GM12878 (cell line): ENCODE measurements at regions not wholly inside any gene's neighbourhood (a gene's known extent, or its start where the extent isn't known, plus 50 kb on each side); places are given as distances from the start of the nearest gene placed in this dataset.

Source experiments
- ATAC-seq: fragments of 200-7000 bp; cut with Tn5 transposase; 3 replicates; pipeline ENCODE4 v1.9.1; 2020; ENCODE audit warnings: mild to moderate bottlenecking, moderate library complexity
- BruUV-seq: library from RNA; stranded (reverse); fragments of 400-500 nt; replicated peaks from 2 replicates; lab custom pipeline; 2021; lab: Mats Ljungman, UMichigan
- CTCF ChIA-PET: fragments of 300-600 bp; sonication (Branson Sonifier 250); formaldehyde crosslinking; extraction: SDS; loops from one replicate; lab custom pipeline; 2021; ENCODE audit warnings: inconsistent platforms; lab: Yijun Ruan, JAX
- POLR2A ChIA-PET: fragments of 350-600 bp; formaldehyde crosslinking; extraction: SDS; loops from one replicate; lab custom pipeline; 2021; ENCODE audit warnings: inconsistent platforms; lab: Charles Lee
- RAD21 ChIA-PET: fragments of 300-600 bp; sonication (Branson Sonifier 250); formaldehyde crosslinking; loops from one replicate; lab custom pipeline; 2023; ENCODE audit warnings: antibody characterized with exemption; ENCODE audit not compliant: unreplicated experiment; lab: Charles Lee
- SMC1A ChIA-PET: fragments of 300-600 bp; sonication (Branson Sonifier 250); formaldehyde crosslinking; loops from one replicate; lab custom pipeline; 2023; ENCODE audit not compliant: unreplicated experiment, uncharacterized antibody; lab: Charles Lee
- DNase-seq: peaks from one replicate; pipeline ENCODE4 v3.0.0-alpha.2; 2011; ENCODE audit warnings: low read depth, low spot score
- FAIRE-seq: peaks from 3 replicates; lab custom pipeline; 2011; peaks lifted over from hg19 to GRCh38; lab: Jason Lieb, UNC
- H2AFZ ChIP-seq: 2 replicates; pipeline ENCODE4 v1.6.0; 2011; ENCODE audit warnings: low read depth, low read length, control low read depth; ENCODE audit not compliant: control insufficient read depth
- H3K27ac ChIP-seq: 2 replicates; pipeline ENCODE4 v1.5.1; 2011; ENCODE audit warnings: control low read depth; ENCODE audit not compliant: control insufficient read depth, insufficient read depth
- H3K27me3 ChIP-seq, 2 experiments: replicated peaks in 1 of 2; 2 replicates each; pipeline versions ENCODE4 v1.6.0 to v1.6.1; 2011; ENCODE audit warnings: low read length in 1 of 2; ENCODE audit not compliant: control insufficient read depth in 2 of 2, insufficient read depth in 2 of 2
- H3K36me3 ChIP-seq, 2 experiments: 2 replicates each; pipeline ENCODE4 v1.5.1; 2011; ENCODE audit warnings: low read length in 1 of 2; ENCODE audit not compliant: control insufficient read depth in 2 of 2, insufficient read depth in 2 of 2
- H3K4me1 ChIP-seq: 2 replicates; pipeline ENCODE4 v1.6.1; 2011; ENCODE audit warnings: mild to moderate bottlenecking, low read length, moderate library complexity, mixed read lengths; ENCODE audit not compliant: control insufficient read depth, insufficient read depth
- H3K4me2 ChIP-seq: 2 replicates; pipeline ENCODE4 v1.6.0; 2011; ENCODE audit warnings: control low read depth; ENCODE audit not compliant: control insufficient read depth, insufficient read depth
- H3K4me3 ChIP-seq: fragments of 200-600 bp; sonication (generic); 2 replicates; pipeline ENCODE4 v1.5.1; 2016
- H3K79me2 ChIP-seq: 2 replicates; pipeline ENCODE4 v1.6.0; 2011; ENCODE audit warnings: low read length; ENCODE audit not compliant: control insufficient read depth, insufficient read depth
- H3K9ac ChIP-seq: 2 replicates; pipeline ENCODE4 v1.8.0; 2011; ENCODE audit warnings: low read length, control low read depth, mixed read lengths; ENCODE audit not compliant: control insufficient read depth, insufficient read depth
- H3K9me3 ChIP-seq: replicated peaks from 3 replicates; pipeline ENCODE4 v1.5.1; 2011; ENCODE audit warnings: mild to moderate bottlenecking, low read length; ENCODE audit not compliant: control insufficient read depth, insufficient read depth
- H4K20me1 ChIP-seq: 2 replicates; pipeline ENCODE4 v1.6.0; 2011; ENCODE audit not compliant: control insufficient read depth, insufficient read depth
- DPF2 ChIP-seq: fragments of 450-650 bp; IDR thresholded peaks from 2 replicates; pipeline ENCODE4 v1.6.1; 2017; ENCODE audit warnings: mild to moderate bottlenecking
- PAX8 ChIP-seq: fragments of 450-650 bp; IDR thresholded peaks from 2 replicates; pipeline ENCODE4 v1.6.1; 2017; ENCODE audit warnings: mild to moderate bottlenecking, moderate library complexity
- RAD51 ChIP-seq: fragments of 450-650 bp; IDR thresholded peaks from 2 replicates; pipeline ENCODE4 v1.6.1; 2016; ENCODE audit warnings: moderate library complexity, mild to moderate bottlenecking, inconsistent platforms
- TBL1XR1 ChIP-seq: IDR thresholded peaks from 2 replicates; pipeline ENCODE4 v1.6.1; 2012; ENCODE audit warnings: low read depth, low read length, improper control_type of control experiment
- TCF3 ChIP-seq: IDR thresholded peaks from 2 replicates; pipeline ENCODE4 v1.6.1; 2012; ENCODE audit warnings: low read depth, mild to moderate bottlenecking, low read length, borderline replicate concordance; ENCODE audit not compliant: insufficient read depth
- TCF7 ChIP-seq: IDR thresholded peaks from 2 replicates; pipeline ENCODE4 v1.6.1; 2014; ENCODE audit warnings: antibody characterized with exemption, borderline replicate concordance
- WGBS: methylation state at CpG from one replicate; pipeline ENCODE4 v1.1.6; 2016; ENCODE audit warnings: low lambda C conversion rate; ENCODE audit not compliant: insufficient replicate concordance, insufficient coverage; ENCODE audit errors: missing lambda C conversion rate; 5-methylcytosine and 5-hydroxymethylcytosine counted together
- in situ Hi-C: fragments of 300-500 bp; cut with MboI; formaldehyde crosslinking; loops from 9 replicates; pipeline ENCODE4 v1.14.3; 2018; ENCODE audit warnings: mixed read lengths
- intact Hi-C: fragments of 100-400 bp; cut with micrococcal nuclease; formaldehyde crosslinking; loops from one replicate; pipeline ENCODE4 v1.14.2; 2022; ENCODE audit not compliant: unreplicated experiment
- TF ChIP-seq, protein P1 (sequence below): IDR thresholded peaks from 2 replicates; pipeline ENCODE4 v1.6.1; 2012; ENCODE audit warnings: mild to moderate bottlenecking, low read depth, low read length

- ChIA-PET POLR2A (no interaction called here), RAD21 (no interaction called here), SMC1A (no interaction called here), CTCF (interaction anchor here (1.0 kb wide), 1 partner anchor 151 kb away, joined by 3 read pairs; no protein-coding TSS in a partner anchor)
- Histone ChIP-seq H3K9ac (no peak overlapping the region), H4K20me1 (no peaks in the 10 kb centered on the region), H3K27me3 (peaks cover 0 to 1% of the 10 kb centered on the region in 2 experiments; a peak in 1 of 4 replicates), H3K4me1 (no peaks in the 10 kb centered on the region), H3K4me2 (no peak overlapping the region), H3K27ac (no peak overlapping the region), H3K79me2 (no peaks in the 10 kb centered on the region), H2AFZ (no peak overlapping the region), H3K36me3 (no peaks in the 10 kb centered on the region), H3K9me3 (no peaks in the 10 kb centered on the region), H3K4me3 (no peak overlapping the region)
- DNase-seq (no peak), FAIRE-seq (no peak), ATAC-seq (no peak)
- in situ Hi-C loops (loop anchor here (5.0 kb wide), 1 partner anchor 116 kb away; no protein-coding TSS in a partner anchor), intact Hi-C loops (loop anchor here (5.0 kb wide), 1 partner anchor 136 kb away; no protein-coding TSS in a partner anchor)
- no TSS peak for BruUV-seq
- WGBS: 58% methylated on average over 10 of the region's 14 CpGs
- TF ChIP-seq, protein P1, sequence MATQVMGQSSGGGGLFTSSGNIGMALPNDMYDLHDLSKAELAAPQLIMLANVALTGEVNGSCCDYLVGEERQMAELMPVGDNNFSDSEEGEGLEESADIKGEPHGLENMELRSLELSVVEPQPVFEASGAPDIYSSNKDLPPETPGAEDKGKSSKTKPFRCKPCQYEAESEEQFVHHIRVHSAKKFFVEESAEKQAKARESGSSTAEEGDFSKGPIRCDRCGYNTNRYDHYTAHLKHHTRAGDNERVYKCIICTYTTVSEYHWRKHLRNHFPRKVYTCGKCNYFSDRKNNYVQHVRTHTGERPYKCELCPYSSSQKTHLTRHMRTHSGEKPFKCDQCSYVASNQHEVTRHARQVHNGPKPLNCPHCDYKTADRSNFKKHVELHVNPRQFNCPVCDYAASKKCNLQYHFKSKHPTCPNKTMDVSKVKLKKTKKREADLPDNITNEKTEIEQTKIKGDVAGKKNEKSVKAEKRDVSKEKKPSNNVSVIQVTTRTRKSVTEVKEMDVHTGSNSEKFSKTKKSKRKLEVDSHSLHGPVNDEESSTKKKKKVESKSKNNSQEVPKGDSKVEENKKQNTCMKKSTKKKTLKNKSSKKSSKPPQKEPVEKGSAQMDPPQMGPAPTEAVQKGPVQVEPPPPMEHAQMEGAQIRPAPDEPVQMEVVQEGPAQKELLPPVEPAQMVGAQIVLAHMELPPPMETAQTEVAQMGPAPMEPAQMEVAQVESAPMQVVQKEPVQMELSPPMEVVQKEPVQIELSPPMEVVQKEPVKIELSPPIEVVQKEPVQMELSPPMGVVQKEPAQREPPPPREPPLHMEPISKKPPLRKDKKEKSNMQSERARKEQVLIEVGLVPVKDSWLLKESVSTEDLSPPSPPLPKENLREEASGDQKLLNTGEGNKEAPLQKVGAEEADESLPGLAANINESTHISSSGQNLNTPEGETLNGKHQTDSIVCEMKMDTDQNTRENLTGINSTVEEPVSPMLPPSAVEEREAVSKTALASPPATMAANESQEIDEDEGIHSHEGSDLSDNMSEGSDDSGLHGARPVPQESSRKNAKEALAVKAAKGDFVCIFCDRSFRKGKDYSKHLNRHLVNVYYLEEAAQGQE: no peak
- TF ChIP-seq TCF7 (no peak), RAD51 (no peak), DPF2 (no peak), TBL1XR1 (no peak), PAX8 (no peak), TCF3 (no peak)
Observed at GRCh38 chr11:119472856-119473222, 49.9 kb upstream of the THY1 start.
